AG10803 (cell line): ENCODE measurements at regions not wholly inside any gene's neighbourhood (a gene's known extent, or its start where the extent isn't known, plus 50 kb on each side); places are given as distances from the start of the nearest gene placed in this dataset.

Experiments used
- DNase-seq: peaks from one replicate; pipeline ENCODE4 v3.0.0; 2010; ENCODE audit warnings: low read depth
- H3K4me3 ChIP-seq: 2 replicates; pipeline ENCODE4 v1.5.1; 2011; ENCODE audit warnings: mild to moderate bottlenecking, low read length, control low read depth
- TF ChIP-seq, protein P1 (sequence below): conservative IDR thresholded peaks from 2 replicates; pipeline ENCODE4 v1.5.1; 2011; ENCODE audit warnings: mild to moderate bottlenecking, low read length, control low read depth, inconsistent platforms

DNA sequence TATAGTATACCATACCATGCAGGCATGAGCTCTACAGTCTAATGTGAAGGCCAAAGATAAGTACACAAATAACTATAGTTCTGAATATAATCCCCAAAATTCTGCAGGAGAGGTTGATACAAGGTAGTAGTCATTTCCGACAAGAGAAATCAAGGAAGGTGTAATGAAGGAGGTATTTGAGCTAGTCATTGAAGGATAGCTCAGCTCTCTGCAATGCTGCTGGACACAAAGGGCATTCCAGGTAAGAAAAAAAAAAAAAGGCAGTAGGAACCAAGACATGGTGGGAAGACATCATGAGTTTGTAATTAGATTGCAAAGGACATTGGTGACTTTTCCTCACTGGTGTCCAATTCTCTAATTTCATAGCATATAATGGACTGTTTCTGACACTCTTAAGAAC lies 285.3 kb downstream of the AHR start:
- TF ChIP-seq, protein P1, sequence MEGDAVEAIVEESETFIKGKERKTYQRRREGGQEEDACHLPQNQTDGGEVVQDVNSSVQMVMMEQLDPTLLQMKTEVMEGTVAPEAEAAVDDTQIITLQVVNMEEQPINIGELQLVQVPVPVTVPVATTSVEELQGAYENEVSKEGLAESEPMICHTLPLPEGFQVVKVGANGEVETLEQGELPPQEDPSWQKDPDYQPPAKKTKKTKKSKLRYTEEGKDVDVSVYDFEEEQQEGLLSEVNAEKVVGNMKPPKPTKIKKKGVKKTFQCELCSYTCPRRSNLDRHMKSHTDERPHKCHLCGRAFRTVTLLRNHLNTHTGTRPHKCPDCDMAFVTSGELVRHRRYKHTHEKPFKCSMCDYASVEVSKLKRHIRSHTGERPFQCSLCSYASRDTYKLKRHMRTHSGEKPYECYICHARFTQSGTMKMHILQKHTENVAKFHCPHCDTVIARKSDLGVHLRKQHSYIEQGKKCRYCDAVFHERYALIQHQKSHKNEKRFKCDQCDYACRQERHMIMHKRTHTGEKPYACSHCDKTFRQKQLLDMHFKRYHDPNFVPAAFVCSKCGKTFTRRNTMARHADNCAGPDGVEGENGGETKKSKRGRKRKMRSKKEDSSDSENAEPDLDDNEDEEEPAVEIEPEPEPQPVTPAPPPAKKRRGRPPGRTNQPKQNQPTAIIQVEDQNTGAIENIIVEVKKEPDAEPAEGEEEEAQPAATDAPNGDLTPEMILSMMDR = no peak
- H3K4me3 ChIP-seq = no peak overlapping the region
- DNase-seq = no peak

DNA sequence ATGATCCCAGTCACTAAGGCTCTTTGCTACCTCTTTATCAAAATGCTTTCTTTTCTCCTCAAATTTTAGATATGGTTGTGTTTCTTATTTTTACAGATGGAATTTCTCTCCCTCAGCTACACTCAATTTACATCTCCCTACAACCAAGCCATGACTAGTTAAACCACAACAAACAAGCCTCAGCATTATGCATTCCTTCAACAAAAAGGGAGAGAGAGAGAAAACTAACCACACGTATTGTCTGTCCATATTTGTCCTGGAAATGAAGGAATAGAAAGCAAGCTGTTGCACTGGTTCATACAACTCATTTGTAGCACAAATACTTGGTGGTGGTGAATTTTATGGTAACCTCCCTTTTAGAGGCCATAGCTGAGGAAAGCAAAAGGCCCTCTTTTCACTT lies 286.4 kb downstream of the AHR start:
- DNase-seq = peak; percentile 87
- TF ChIP-seq, protein P1 = no peak
- no peak overlapping the region for H3K4me3 ChIP-seq

DNA sequence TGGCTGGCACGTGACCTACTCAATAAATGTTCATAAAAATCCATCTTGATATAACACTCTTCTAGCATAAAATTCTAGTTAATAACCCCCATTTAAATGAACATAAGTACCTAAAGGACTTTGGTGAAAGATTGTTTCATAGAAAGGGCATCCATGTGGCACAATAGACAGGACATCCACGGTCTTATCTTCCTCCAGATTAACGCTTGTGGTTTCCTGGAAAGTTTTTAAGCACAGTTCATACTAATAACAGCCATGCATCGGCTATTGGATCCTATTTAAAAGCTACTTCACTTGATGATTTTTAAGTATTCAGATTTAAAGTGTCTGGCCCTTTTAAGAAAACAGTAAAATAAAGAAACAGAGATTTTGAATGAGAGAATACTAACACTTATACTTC lies 288.3 kb downstream of the AHR start:
- TF ChIP-seq, protein P1 = no peak
- no peak overlapping the region for H3K4me3 ChIP-seq
- no peak for DNase-seq

DNA sequence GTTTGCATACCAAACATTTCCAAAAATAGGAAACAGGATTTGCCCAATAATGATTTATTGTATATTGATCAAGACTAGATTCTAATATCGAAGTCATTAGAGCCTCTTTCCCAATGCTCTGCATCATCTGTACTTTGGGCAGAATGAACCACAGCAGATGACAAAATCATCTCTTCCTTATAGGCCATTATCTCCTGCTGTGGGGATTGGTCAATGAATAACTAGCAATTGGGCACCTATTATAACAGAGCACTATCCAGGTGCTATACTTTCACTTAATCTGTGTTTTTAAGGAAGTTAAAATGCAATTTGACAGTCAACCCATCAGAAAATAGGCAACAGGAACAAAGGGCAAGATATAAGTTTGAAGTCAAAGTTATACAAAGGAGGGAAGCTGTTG lies 290.3 kb downstream of the AHR start:
- H3K4me3 ChIP-seq = no peak overlapping the region
- TF ChIP-seq, protein P1 = no peak
- no peak for DNase-seq

DNA sequence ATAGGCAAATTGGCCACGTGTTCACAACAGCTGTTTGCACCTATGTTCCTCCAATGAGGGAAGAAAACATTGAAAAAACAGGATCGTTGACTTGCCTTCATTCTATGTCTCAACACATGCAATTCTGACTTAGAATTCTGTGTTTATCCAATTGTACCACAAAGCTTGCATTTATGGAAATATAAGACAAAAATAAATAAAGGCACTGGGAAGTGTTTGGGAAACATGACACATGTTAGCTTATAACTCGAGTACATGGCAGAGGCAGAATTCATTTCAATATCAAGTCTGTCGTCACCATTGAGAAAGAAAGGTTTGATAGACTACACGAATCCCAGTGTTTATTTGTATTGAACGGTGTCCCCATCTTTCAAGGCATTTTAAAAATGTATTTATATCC lies 291.2 kb downstream of the AHR start:
- DNase-seq = no peak
- no peak overlapping the region for H3K4me3 ChIP-seq
- TF ChIP-seq, protein P1 = no peak

DNA sequence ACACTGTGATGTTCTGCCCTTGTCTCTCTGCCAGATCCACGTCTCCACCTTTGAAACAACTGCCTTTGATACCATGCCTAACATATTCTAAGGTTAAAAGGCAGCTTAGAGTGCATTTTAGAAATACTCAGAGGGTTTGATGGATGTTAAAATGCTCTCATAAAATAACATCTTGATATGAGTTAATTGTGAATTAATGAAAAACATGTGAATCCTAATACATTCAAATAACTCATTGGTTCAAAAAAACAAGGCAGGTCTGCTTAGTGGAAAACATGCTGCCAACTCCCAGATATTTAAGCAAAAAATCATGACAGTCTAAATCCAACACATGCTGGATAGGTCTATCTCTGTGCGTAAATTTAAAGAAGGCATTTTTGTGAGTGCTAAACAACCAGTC lies 291.8 kb downstream of the AHR start:
- no peak overlapping the region for H3K4me3 ChIP-seq
- TF ChIP-seq, protein P1 = no peak
- DNase-seq = no peak

DNA sequence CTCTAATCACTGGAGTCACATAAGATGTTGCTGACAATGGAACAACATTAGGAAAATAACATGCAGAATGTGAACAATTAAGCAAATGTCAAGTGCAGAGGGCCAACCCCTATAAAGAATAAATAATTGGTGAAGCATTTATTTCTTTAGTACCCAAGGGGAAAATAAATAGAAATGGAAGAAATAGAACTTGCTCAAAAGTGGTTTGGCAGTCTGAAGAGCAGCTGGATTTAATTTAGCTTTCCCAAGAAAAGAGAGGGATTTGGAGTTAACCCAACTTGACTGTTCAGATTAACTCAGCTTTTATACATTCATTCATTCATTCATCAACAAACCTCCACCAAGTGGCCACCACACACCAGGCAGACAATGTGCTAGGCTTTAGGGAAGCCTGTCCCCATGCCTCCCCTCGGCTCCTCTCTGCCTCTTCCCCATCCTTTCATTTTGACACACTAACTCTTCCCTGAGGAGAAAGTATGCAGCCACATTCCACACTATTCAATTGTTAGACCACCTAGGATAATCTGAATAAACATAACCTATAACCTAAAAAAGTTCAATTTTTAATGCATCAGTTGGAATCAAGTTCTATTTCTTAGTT lies 295.5 kb downstream of the AHR start:
- no peak overlapping the region for H3K4me3 ChIP-seq
- TF ChIP-seq, protein P1 = peak; percentile 19; the same call in 1 of the 2 replicates
- DNase-seq = peak; percentile 91
